CD14-positive monocyte (primary cell): ENCODE measurements at regions not wholly inside any gene's neighbourhood (a gene's known extent, or its start where the extent isn't known, plus 50 kb on each side); places are given as distances from the start of the nearest gene placed in this dataset.

Experiments used
- DNase-seq, 3 donors: peaks; one replicate each; pipeline ENCODE4 v3.0.0-alpha.2; 2011 to 2022
- H2AFZ ChIP-seq: 2 replicates; pipeline ENCODE4 v1.6.0; 2012; ENCODE audit warnings: mild to moderate bottlenecking, low read depth, low read length, inconsistent platforms; ENCODE audit not compliant: insufficient read depth, poor library complexity, severe bottlenecking
- H3K27ac ChIP-seq, 2 donors: 1 replicate in 1 of 2; 2 replicates in 1 of 2; pipeline ENCODE4 v1.5.1; 2012 to 2013; ENCODE audit warnings: low read length in 2 of 2, control low read depth in 1 of 2, inconsistent platforms in 1 of 2, low read depth in 1 of 2, mild to moderate bottlenecking in 1 of 2
- H3K27me3 ChIP-seq, 2 donors: one replicate each; pipeline versions ENCODE4 v1.6.0 to v1.6.1; 2011 to 2013; ENCODE audit warnings: low read length in 2 of 2; ENCODE audit not compliant: control insufficient read depth in 2 of 2, insufficient read depth in 2 of 2
- H3K36me3 ChIP-seq, 2 donors: replicated peaks in 1 of 2; 1 replicate in 1 of 2; 2 replicates in 1 of 2; pipeline versions ENCODE4 v1.5.1 to v1.6.1; 2012 to 2013; ENCODE audit warnings: low read length in 2 of 2, control low read depth in 1 of 2, inconsistent platforms in 1 of 2, mild to moderate bottlenecking in 1 of 2; ENCODE audit not compliant: insufficient read depth in 2 of 2, control insufficient read depth in 1 of 2
- H3K4me1 ChIP-seq, 2 donors: 1 replicate in 1 of 2; 2 replicates in 1 of 2; pipeline versions ENCODE4 v1.5.1 to v1.6.1; 2012 to 2013; ENCODE audit warnings: low read length in 2 of 2, control low read depth in 1 of 2, inconsistent platforms in 1 of 2, mild to moderate bottlenecking in 1 of 2, moderate library complexity in 1 of 2; ENCODE audit not compliant: insufficient read depth in 2 of 2, control insufficient read depth in 1 of 2
- H3K4me2 ChIP-seq: replicated peaks from 2 replicates; pipeline ENCODE3; 2012; ENCODE audit warnings: low read length, moderate library complexity, mild to moderate bottlenecking; ENCODE audit not compliant: poor library complexity, severe bottlenecking; ENCODE audit errors: extremely low read depth
- H3K4me3 ChIP-seq, 3 experiments: fragments of 200-600 bp in 1 of 3; sonication (generic) in 1 of 3; replicated peaks in 1 of 3; 1 replicate in 2 of 3; 2 replicates in 1 of 3; pipeline ENCODE4 v1.5.1; 2011 to 2013; ENCODE audit warnings: low read length in 3 of 3, mild to moderate bottlenecking in 3 of 3, control low read depth in 2 of 3, low read depth in 2 of 3, inconsistent platforms in 1 of 3, moderate library complexity in 1 of 3
- H3K79me2 ChIP-seq: 2 replicates; pipeline ENCODE4 v1.6.0; 2012; ENCODE audit warnings: mild to moderate bottlenecking, control low read depth, inconsistent platforms, low read length, moderate library complexity; ENCODE audit not compliant: insufficient read depth
- H3K9ac ChIP-seq: 2 replicates; pipeline ENCODE4 v1.6.0; 2017; ENCODE audit warnings: low read length, mild to moderate bottlenecking; ENCODE audit not compliant: insufficient read depth, poor library complexity, severe bottlenecking
- H3K9me3 ChIP-seq, 2 donors: replicated peaks in 1 of 2; 1 replicate in 1 of 2; 2 replicates in 1 of 2; pipeline versions ENCODE4 v1.5.1 to v1.6.1; 2012 to 2013; ENCODE audit warnings: low read length in 2 of 2, control low read depth in 1 of 2; ENCODE audit not compliant: control insufficient read depth in 1 of 2, insufficient read depth in 1 of 2
- H4K20me1 ChIP-seq: 2 replicates; pipeline ENCODE4 v1.6.0; 2012; ENCODE audit warnings: mild to moderate bottlenecking, low read length, control low read depth, moderate library complexity; ENCODE audit not compliant: insufficient read depth
- H3K27ac Mint-ChIP-seq, 7 donors: one replicate each; pipeline ENCODE4 v1.8.0; 2020; ENCODE audit warnings: mild to moderate bottlenecking in 7 of 7, mixed read lengths in 7 of 7, moderate library complexity in 6 of 7, inconsistent platforms in 2 of 7
- H3K27me3 Mint-ChIP-seq, 3 donors: one replicate each; pipeline ENCODE4 v1.8.0; 2021 to 2022; ENCODE audit warnings: low read depth in 3 of 3, mild to moderate bottlenecking in 3 of 3, mixed read lengths in 3 of 3, moderate library complexity in 3 of 3, inconsistent platforms in 1 of 3
- H3K36me3 Mint-ChIP-seq, 2 donors: one replicate each; pipeline ENCODE4 v1.8.0; 2020; ENCODE audit warnings: mixed read lengths in 2 of 2, inconsistent platforms in 1 of 2, mild to moderate bottlenecking in 1 of 2
- H3K4me1 Mint-ChIP-seq: one replicate; pipeline ENCODE4 v1.8.0; 2020; ENCODE audit warnings: mild to moderate bottlenecking, mixed read lengths
- H3K4me3 Mint-ChIP-seq, 2 donors: one replicate each; pipeline ENCODE4 v1.8.0; 2020; ENCODE audit warnings: mild to moderate bottlenecking in 2 of 2, mixed read lengths in 2 of 2, moderate library complexity in 1 of 2
- H3K9me3 Mint-ChIP-seq, 7 donors: one replicate each; pipeline ENCODE4 v1.8.0; 2020 to 2022; ENCODE audit warnings: mixed read lengths in 7 of 7, mild to moderate bottlenecking in 6 of 7, moderate library complexity in 6 of 7, inconsistent platforms in 2 of 7
- WGBS: methylation state at CpG from one replicate; pipeline ENCODE4 v1.1.5; 2013; ENCODE audit warnings: missing lambda C conversion rate; ENCODE audit not compliant: insufficient coverage; 5-methylcytosine and 5-hydroxymethylcytosine counted together
- intact Hi-C, 2 donors: fragments of 100-400 bp; cut with micrococcal nuclease; formaldehyde crosslinking; loops; one replicate each; pipeline versions ENCODE4 v1.15.0 to v1.15.1; 2023
- TF ChIP-seq, protein P1 (sequence below): fragments of 200-600 bp; IDR thresholded peaks from one replicate; pipeline ENCODE4 v1.8.0; 2022; ENCODE audit warnings: antibody characterized with exemption, mild to moderate bottlenecking

DNA sequence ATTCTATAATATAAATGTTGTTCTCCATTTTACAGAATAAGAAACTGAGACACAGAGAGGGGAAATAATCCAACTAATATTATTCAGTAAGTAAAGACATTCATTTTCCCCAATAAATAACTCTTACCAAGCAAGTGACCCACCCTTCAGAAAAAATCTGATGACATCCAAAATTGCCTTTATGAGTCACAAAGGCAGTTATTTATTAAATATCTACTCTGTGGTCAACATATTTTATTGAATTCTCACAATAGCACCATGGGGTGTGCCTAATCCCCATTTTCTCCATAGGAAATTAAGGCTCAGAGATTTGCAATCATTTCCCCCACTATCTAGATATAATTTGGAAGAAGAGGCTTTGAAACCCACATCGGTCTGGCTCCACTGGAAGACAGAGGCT, 161.5 kb upstream of the ISX start:
- Mint-ChIP-seq H3K9me3 (peaks cover 0 to 15% (median 4%) of the 10 kb centered on the region in 7 donors), H3K36me3 (no peaks in the 10 kb centered on the region), H3K4me1 (no peaks in the 10 kb centered on the region), H3K27me3 (peaks cover 0 to 2% (median 0%) of the 10 kb centered on the region in 3 donors), H3K4me3 (no peak overlapping the region), H3K27ac (no peak overlapping the region)
- Histone ChIP-seq H3K79me2 (no peaks in the 10 kb centered on the region), H2AFZ (no peak overlapping the region), H3K4me1 (no peaks in the 10 kb centered on the region), H3K36me3 (no peaks in the 10 kb centered on the region), H3K9ac (no peak overlapping the region), H3K9me3 (peaks cover 0 to 4% of the 10 kb centered on the region in 2 donors), H3K27me3 (no peaks in the 10 kb centered on the region), H4K20me1 (no peaks in the 10 kb centered on the region), H3K27ac (no peak overlapping the region), H3K4me3 (no peak overlapping the region), H3K4me2 (no peak overlapping the region)
- TF ChIP-seq, protein P1, sequence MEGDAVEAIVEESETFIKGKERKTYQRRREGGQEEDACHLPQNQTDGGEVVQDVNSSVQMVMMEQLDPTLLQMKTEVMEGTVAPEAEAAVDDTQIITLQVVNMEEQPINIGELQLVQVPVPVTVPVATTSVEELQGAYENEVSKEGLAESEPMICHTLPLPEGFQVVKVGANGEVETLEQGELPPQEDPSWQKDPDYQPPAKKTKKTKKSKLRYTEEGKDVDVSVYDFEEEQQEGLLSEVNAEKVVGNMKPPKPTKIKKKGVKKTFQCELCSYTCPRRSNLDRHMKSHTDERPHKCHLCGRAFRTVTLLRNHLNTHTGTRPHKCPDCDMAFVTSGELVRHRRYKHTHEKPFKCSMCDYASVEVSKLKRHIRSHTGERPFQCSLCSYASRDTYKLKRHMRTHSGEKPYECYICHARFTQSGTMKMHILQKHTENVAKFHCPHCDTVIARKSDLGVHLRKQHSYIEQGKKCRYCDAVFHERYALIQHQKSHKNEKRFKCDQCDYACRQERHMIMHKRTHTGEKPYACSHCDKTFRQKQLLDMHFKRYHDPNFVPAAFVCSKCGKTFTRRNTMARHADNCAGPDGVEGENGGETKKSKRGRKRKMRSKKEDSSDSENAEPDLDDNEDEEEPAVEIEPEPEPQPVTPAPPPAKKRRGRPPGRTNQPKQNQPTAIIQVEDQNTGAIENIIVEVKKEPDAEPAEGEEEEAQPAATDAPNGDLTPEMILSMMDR, result no peak
- DNase-seq, result no peak
- WGBS, result no CpG with 5 or more reads among the region's 1 CpG
- intact Hi-C loops, result no loop called here

DNA sequence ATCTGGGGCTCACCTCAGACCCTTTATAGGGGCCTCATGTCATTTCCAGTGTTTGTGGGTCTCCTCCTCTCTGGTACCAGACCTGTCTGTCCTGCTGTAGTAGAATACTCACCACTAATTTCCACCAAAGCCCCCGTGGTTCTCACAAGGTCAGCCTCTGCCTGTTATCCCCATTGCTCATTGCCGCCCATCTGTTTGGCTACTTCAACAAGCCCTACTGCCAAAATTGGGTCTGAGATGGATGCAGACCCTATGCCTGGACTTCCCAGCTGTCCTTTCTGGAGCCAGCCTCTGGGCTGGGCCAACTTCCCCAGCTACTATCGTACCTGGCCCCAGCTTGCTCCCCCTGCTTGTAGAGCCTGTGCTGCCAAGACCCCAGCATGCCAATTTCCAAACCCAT, 152.1 kb upstream of the ISX start:
- peaks cover 0 to 3% (median 2%) of the 10 kb centered on the region in 3 donors for H3K27me3 Mint-ChIP-seq
- Histone ChIP-seq H3K4me2 (no peak overlapping the region), H3K27me3 (no peaks in the 10 kb centered on the region), H2AFZ (no peak overlapping the region), H3K36me3 (no peaks in the 10 kb centered on the region), H3K9me3 (peaks cover 0 to 4% of the 10 kb centered on the region in 2 donors), H3K4me1 (no peaks in the 10 kb centered on the region), H3K79me2 (no peaks in the 10 kb centered on the region), H3K9ac (no peak overlapping the region), H3K4me3 (no peak overlapping the region), H3K27ac (no peak overlapping the region), H4K20me1 (no peaks in the 10 kb centered on the region)
- TF ChIP-seq, protein P1, result no peak
- 80% methylated on average over 3 of the region's 3 CpGs for WGBS
- peaks cover 2 to 18% (median 6%) of the 10 kb centered on the region in 7 donors for H3K9me3 Mint-ChIP-seq
- no peak for DNase-seq
- peak overlapping the region in 1 of 7 donors; percentile 44 for H3K27ac Mint-ChIP-seq
- no peak overlapping the region for H3K4me3 Mint-ChIP-seq
- intact Hi-C loops, result no loop called here
- H3K4me1 Mint-ChIP-seq, result no peaks in the 10 kb centered on the region
- H3K36me3 Mint-ChIP-seq, result no peaks in the 10 kb centered on the region
